Astrocyte of the spinal cord (primary cell): ENCODE measurements at regions not wholly inside any gene's neighbourhood (a gene's known extent, or its start where the extent isn't known, plus 50 kb on each side); places are given as distances from the start of the nearest gene placed in this dataset.
A peak's percentile ranks its signal among the peaks of the same experiment; 100 is the strongest.

ENCODE experiments used
- DNase-seq: peaks from one replicate; pipeline ENCODE4 v3.0.0; 2011; ENCODE audit warnings: low read depth, low spot score
- H3K4me3 ChIP-seq: 2 replicates; pipeline ENCODE4 v1.5.1; 2011; ENCODE audit warnings: low read depth, mild to moderate bottlenecking, low read length, moderate library complexity
- CTCF ChIP-seq: IDR thresholded peaks from 2 replicates; pipeline ENCODE4 v1.5.1; 2012; ENCODE audit warnings: low read depth, mild to moderate bottlenecking, low read length, inconsistent platforms
- in situ Hi-C: cut with HindIII; loops from 2 replicates; pipeline ENCODE4 v1.10.0; 2017; ENCODE audit warnings: low sequenced_read_pairs

- TF ChIP-seq CTCF, result no peak
- no peak for DNase-seq
- no peak overlapping the region for H3K4me3 ChIP-seq
- in situ Hi-C loops, result no loop called here
These were observed 53.6 kb upstream of the EML4 start for GRCh38 chr2:42115588-42115987.

- H3K4me3 ChIP-seq, result no peak overlapping the region
- no peak for TF ChIP-seq CTCF
- peak; percentile 82 for DNase-seq
- in situ Hi-C loops, result no loop called here
These were observed 52.7 kb upstream of the EML4 start for GRCh38 chr2:42116195-42117181.

- no peak overlapping the region for H3K4me3 ChIP-seq
- DNase-seq, result no peak
- TF ChIP-seq CTCF, result no peak
- in situ Hi-C loops, result no loop called here
These were observed 52.0 kb upstream of the EML4 start for GRCh38 chr2:42117182-42117579.

- no peak for TF ChIP-seq CTCF
- in situ Hi-C loops, result no loop called here
- no peak overlapping the region for H3K4me3 ChIP-seq
- peak; percentile 79 for DNase-seq
These were observed 51.0 kb upstream of the EML4 start for GRCh38 chr2:42117923-42118753.

GRCh38 chr2:42118754-42119569 lies 50.2 kb upstream of the EML4 start:
- in situ Hi-C loops, result no loop called here
- no peak for TF ChIP-seq CTCF

More at GRCh38 chr2:42118754-42119569, 50.2 kb upstream of the EML4 start:
- H3K4me3 ChIP-seq, result no peak overlapping the region
- peak; percentile 35 for DNase-seq
